ENCODE measurements at regions not wholly inside any gene's neighbourhood (a gene's known extent, or its start where the extent isn't known, plus 50 kb on each side); places are given as distances from the start of the nearest gene placed in this dataset.
"Not testable (repeated sequence)": the region's sequence is repeated elsewhere in the genome, so short reads cannot be mapped to it uniquely, and the experiment has no call there.

DNA sequence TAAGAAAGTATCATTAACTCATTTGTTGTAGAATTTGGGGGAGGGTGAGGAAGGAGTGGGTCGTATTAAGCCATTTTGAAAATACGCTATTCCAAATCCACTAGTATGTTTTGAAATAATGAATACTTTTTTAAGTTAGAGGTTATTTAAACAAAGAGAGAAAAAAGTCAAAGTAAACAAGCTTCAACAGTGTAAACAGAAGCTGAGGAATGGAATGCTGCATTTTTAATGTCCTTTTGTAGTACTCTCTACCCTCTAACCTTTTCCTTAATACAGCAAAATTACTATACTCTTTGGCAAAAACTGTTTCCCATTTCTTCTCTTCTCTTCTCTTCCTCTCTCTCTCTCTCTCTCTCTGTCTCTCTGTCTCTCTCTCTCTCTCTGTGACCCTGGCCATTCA, 56.7 kb upstream of the TIMM23 start:
- TF ChIP-seq, protein P1, sequence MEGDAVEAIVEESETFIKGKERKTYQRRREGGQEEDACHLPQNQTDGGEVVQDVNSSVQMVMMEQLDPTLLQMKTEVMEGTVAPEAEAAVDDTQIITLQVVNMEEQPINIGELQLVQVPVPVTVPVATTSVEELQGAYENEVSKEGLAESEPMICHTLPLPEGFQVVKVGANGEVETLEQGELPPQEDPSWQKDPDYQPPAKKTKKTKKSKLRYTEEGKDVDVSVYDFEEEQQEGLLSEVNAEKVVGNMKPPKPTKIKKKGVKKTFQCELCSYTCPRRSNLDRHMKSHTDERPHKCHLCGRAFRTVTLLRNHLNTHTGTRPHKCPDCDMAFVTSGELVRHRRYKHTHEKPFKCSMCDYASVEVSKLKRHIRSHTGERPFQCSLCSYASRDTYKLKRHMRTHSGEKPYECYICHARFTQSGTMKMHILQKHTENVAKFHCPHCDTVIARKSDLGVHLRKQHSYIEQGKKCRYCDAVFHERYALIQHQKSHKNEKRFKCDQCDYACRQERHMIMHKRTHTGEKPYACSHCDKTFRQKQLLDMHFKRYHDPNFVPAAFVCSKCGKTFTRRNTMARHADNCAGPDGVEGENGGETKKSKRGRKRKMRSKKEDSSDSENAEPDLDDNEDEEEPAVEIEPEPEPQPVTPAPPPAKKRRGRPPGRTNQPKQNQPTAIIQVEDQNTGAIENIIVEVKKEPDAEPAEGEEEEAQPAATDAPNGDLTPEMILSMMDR (IDR thresholded peaks at IDR 0.05) = not testable (repeated sequence)
- not testable (repeated sequence) for TF ChIP-seq EZH2phosphoT487 (IDR thresholded peaks at IDR 0.05)
